ENCODE measurements at regions not wholly inside any gene's neighbourhood (a gene's known extent, or its start where the extent isn't known, plus 50 kb on each side); places are given as distances from the start of the nearest gene placed in this dataset.

- DNase-seq (ENCODE audit: low spot score), result no peak
Measured at GRCh38 chr17:33777674-33778073, 477.4 kb upstream of the CCL2 start.

- no peak for DNase-seq (ENCODE audit: low spot score)
Measured at GRCh38 chr17:33778505-33779233, 476.4 kb upstream of the CCL2 start.

- peak; percentile 83 for DNase-seq (ENCODE audit: low spot score)
Measured at GRCh38 chr17:33779234-33779591, 475.9 kb upstream of the CCL2 start.

- DNase-seq (ENCODE audit: low spot score), result no peak
Measured at GRCh38 chr17:33785281-33785680, 469.8 kb upstream of the CCL2 start.

GRCh38 chr17:33786478-33786877 is 468.6 kb upstream of the CCL2 start:
- DNase-seq (ENCODE audit: low spot score), result no peak

- no peak for DNase-seq (ENCODE audit: low spot score)
Measured at GRCh38 chr17:33789658-33790057, 465.4 kb upstream of the CCL2 start.

- no peak for DNase-seq (ENCODE audit: low spot score)
Measured at GRCh38 chr17:33797181-33797580, 457.9 kb upstream of the CCL2 start.

GRCh38 chr17:33798308-33798707 is 456.8 kb upstream of the CCL2 start:
- no peak for DNase-seq (ENCODE audit: low spot score)

- no peak for DNase-seq (ENCODE audit: low spot score)
Measured at GRCh38 chr17:33802349-33803198, 452.5 kb upstream of the CCL2 start.

- no peak for DNase-seq (ENCODE audit: low spot score)
Measured at GRCh38 chr17:33803199-33803685, 451.8 kb upstream of the CCL2 start.

GRCh38 chr17:33803686-33804085 is 451.4 kb upstream of the CCL2 start:
- DNase-seq (ENCODE audit: low spot score), result no peak

GRCh38 chr17:33804401-33804800 is 450.7 kb upstream of the CCL2 start:
- no peak for DNase-seq (ENCODE audit: low spot score)

GRCh38 chr17:33806631-33807030 is 448.5 kb upstream of the CCL2 start:
- no peak for DNase-seq (ENCODE audit: low spot score)

GRCh38 chr17:33809748-33810147 is 445.3 kb upstream of the CCL2 start:
- DNase-seq (ENCODE audit: low spot score), result no peak

GRCh38 chr17:33811004-33811760 is 443.9 kb upstream of the CCL2 start:
- DNase-seq (ENCODE audit: low spot score), result no peak

- DNase-seq (ENCODE audit: low spot score), result no peak
Measured at GRCh38 chr17:33811984-33812577, 443.0 kb upstream of the CCL2 start.

- DNase-seq (ENCODE audit: low spot score), result no peak
Measured at GRCh38 chr17:33814852-33815251, 440.2 kb upstream of the CCL2 start.

GRCh38 chr17:33816036-33816435 is 439.0 kb upstream of the CCL2 start:
- DNase-seq (ENCODE audit: low spot score), result no peak

- DNase-seq (ENCODE audit: low spot score), result no peak
Measured at GRCh38 chr17:33816842-33817617, 438.1 kb upstream of the CCL2 start.

- DNase-seq (ENCODE audit: low spot score), result no peak
Measured at GRCh38 chr17:33819539-33819938, 435.5 kb upstream of the CCL2 start.

- no peak for DNase-seq (ENCODE audit: low spot score)
Measured at GRCh38 chr17:33832262-33832661, 422.8 kb upstream of the CCL2 start.

Measured in D341Med (cell line).